ENCODE measurements at regions not wholly inside any gene's neighbourhood (a gene's known extent, or its start where the extent isn't known, plus 50 kb on each side); places are given as distances from the start of the nearest gene placed in this dataset.

DNA sequence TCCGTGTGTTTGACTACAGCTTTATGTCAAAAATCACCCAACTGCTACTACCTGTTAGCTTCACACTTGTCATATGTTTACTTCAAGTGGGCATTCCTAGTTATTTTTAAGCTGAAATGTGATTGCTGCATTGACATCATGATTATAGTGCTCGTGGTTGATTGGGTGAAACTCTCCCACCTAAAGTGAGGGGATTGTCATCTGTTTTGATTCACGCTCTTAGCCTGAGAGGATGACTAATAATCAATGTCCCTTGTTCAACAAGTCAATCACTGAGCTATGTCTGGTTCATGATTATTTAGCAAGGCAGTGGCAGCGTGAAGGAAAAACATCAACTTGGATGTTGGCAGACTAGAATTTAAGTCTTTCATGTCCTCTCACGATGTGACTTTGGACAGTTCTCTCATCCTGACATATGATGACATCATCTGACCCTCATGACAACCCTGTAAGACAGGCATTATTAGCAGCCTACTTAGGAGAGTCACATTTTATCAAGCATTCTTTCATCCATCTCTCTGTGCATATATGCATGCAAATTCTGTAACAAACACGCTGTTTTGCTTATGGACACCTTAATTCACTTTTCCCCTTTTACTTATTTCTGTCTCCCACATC lies 352.6 kb upstream of the ZMIZ1 start:
- no peak overlapping the region for H3K9ac ChIP-seq (ENCODE audit: low read depth, low read length)
- no peak overlapping the region for H3K4me3 ChIP-seq (ENCODE audit: low read length)
- no peaks in the 10 kb centered on the region for H3K9me3 ChIP-seq (ENCODE audit: insufficient read depth, low read depth, low read length)
- H3K36me3 ChIP-seq (ENCODE audit: insufficient read depth, low read depth, low read length) = no peaks in the 10 kb centered on the region
- no peak overlapping the region for H3K27ac ChIP-seq (ENCODE audit: low read length)
- H3K4me1 ChIP-seq (ENCODE audit: insufficient read depth, low read length) = peaks cover 8% of the 10 kb centered on the region
- no peaks in the 10 kb centered on the region for H3K27me3 ChIP-seq (ENCODE audit: insufficient read depth, low read length)

DNA sequence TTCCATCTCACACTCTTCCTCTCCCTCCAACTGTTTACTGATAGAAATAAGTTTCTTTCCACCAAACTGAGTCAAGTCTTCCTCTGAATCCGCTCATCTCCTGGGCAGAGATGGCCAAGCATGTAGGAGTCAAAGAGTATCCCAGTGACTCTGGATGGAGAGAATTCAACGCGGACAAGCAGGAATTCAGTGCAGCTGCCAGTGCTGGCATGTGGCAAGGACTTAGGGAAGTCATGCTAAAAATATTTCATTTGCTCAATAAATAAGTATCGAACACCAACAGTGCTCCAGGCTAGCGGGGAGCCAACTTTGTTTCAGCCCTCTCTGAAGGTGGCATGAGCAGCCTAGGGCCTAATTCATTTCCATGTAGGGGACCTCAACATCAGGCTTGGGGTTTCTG lies 351.6 kb upstream of the ZMIZ1 start:
- Histone ChIP-seq H3K4me1 (ENCODE audit: insufficient read depth, low read length) (peaks cover 8% of the 10 kb centered on the region), H3K4me3 (ENCODE audit: low read length) (no peak overlapping the region), H3K27ac (ENCODE audit: low read length) (no peak overlapping the region), H3K27me3 (ENCODE audit: insufficient read depth, low read length) (no peaks in the 10 kb centered on the region), H3K9ac (ENCODE audit: low read depth, low read length) (no peak overlapping the region), H3K36me3 (ENCODE audit: insufficient read depth, low read depth, low read length) (no peaks in the 10 kb centered on the region), H3K9me3 (ENCODE audit: insufficient read depth, low read depth, low read length) (no peaks in the 10 kb centered on the region)

- H3K27ac ChIP-seq (ENCODE audit: low read length) = no peak overlapping the region
- peaks cover 8% of the 10 kb centered on the region for H3K4me1 ChIP-seq (ENCODE audit: insufficient read depth, low read length)
- H3K36me3 ChIP-seq (ENCODE audit: insufficient read depth, low read depth, low read length) = no peaks in the 10 kb centered on the region
- H3K4me3 ChIP-seq (ENCODE audit: low read length) = no peak overlapping the region
- H3K27me3 ChIP-seq (ENCODE audit: insufficient read depth, low read length) = no peaks in the 10 kb centered on the region
- no peaks in the 10 kb centered on the region for H3K9me3 ChIP-seq (ENCODE audit: insufficient read depth, low read depth, low read length)
- H3K9ac ChIP-seq (ENCODE audit: low read depth, low read length) = no peak overlapping the region
Observed at GRCh38 chr10:78718032-78718572, 350.7 kb upstream of the ZMIZ1 start.

- Histone ChIP-seq H3K27me3 (ENCODE audit: insufficient read depth, low read length) (no peaks in the 10 kb centered on the region), H3K9ac (ENCODE audit: low read depth, low read length) (no peak overlapping the region), H3K4me3 (ENCODE audit: low read length) (no peak overlapping the region), H3K4me1 (ENCODE audit: insufficient read depth, low read length) (peaks cover 8% of the 10 kb centered on the region), H3K9me3 (ENCODE audit: insufficient read depth, low read depth, low read length) (no peaks in the 10 kb centered on the region), H3K27ac (ENCODE audit: low read length) (no peak overlapping the region), H3K36me3 (ENCODE audit: insufficient read depth, low read depth, low read length) (no peaks in the 10 kb centered on the region)
Observed at GRCh38 chr10:78719276-78719675, 349.5 kb upstream of the ZMIZ1 start.

- Histone ChIP-seq H3K9me3 (ENCODE audit: insufficient read depth, low read depth, low read length) (no peaks in the 10 kb centered on the region), H3K9ac (ENCODE audit: low read depth, low read length) (no peak overlapping the region), H3K4me1 (ENCODE audit: insufficient read depth, low read length) (peaks cover 8% of the 10 kb centered on the region), H3K27me3 (ENCODE audit: insufficient read depth, low read length) (no peaks in the 10 kb centered on the region), H3K27ac (ENCODE audit: low read length) (no peak overlapping the region), H3K4me3 (ENCODE audit: low read length) (no peak overlapping the region), H3K36me3 (ENCODE audit: insufficient read depth, low read depth, low read length) (no peaks in the 10 kb centered on the region)
Observed at GRCh38 chr10:78720091-78720490, 348.7 kb upstream of the ZMIZ1 start.

DNA sequence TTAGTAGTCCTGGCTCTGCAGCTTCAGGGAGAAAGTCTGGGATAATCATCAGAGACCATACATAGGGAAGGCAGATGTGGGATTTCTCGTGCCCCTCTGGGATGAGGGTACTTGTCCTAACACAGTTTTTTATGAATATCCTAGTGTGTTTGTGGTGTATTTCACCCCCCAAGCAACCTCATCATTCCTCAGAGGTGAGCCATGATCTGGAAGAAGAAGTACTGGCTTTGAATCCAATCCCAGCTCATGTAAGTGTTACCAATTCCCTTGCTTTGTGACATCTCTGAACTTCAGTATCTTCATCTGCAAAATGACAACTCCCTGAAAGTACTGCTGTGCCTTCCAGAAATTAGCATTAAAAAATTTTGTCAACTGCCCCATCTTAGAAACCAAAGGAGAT lies 347.5 kb upstream of the ZMIZ1 start:
- H3K9ac ChIP-seq (ENCODE audit: low read depth, low read length) = no peak overlapping the region
- no peak overlapping the region for H3K27ac ChIP-seq (ENCODE audit: low read length)
- H3K4me1 ChIP-seq (ENCODE audit: insufficient read depth, low read length) = peaks cover 8% of the 10 kb centered on the region
- no peaks in the 10 kb centered on the region for H3K36me3 ChIP-seq (ENCODE audit: insufficient read depth, low read depth, low read length)
- no peaks in the 10 kb centered on the region for H3K9me3 ChIP-seq (ENCODE audit: insufficient read depth, low read depth, low read length)
- H3K4me3 ChIP-seq (ENCODE audit: low read length) = no peak overlapping the region
- H3K27me3 ChIP-seq (ENCODE audit: insufficient read depth, low read length) = no peaks in the 10 kb centered on the region

GRCh38 chr10:78724846-78725245 lies 343.9 kb upstream of the ZMIZ1 start:
- Histone ChIP-seq H3K27ac (ENCODE audit: low read length) (no peak overlapping the region), H3K4me3 (ENCODE audit: low read length) (no peak overlapping the region), H3K9me3 (ENCODE audit: insufficient read depth, low read depth, low read length) (no peaks in the 10 kb centered on the region), H3K4me1 (ENCODE audit: insufficient read depth, low read length) (no peaks in the 10 kb centered on the region), H3K27me3 (ENCODE audit: insufficient read depth, low read length) (no peaks in the 10 kb centered on the region), H3K36me3 (ENCODE audit: insufficient read depth, low read depth, low read length) (no peaks in the 10 kb centered on the region), H3K9ac (ENCODE audit: low read depth, low read length) (no peak overlapping the region)

- H3K36me3 ChIP-seq (ENCODE audit: insufficient read depth, low read depth, low read length) = no peaks in the 10 kb centered on the region
- no peak overlapping the region for H3K27ac ChIP-seq (ENCODE audit: low read length)
- no peak overlapping the region for H3K4me3 ChIP-seq (ENCODE audit: low read length)
- H3K4me1 ChIP-seq (ENCODE audit: insufficient read depth, low read length) = no peaks in the 10 kb centered on the region
- no peaks in the 10 kb centered on the region for H3K9me3 ChIP-seq (ENCODE audit: insufficient read depth, low read depth, low read length)
- H3K9ac ChIP-seq (ENCODE audit: low read depth, low read length) = no peak overlapping the region
- H3K27me3 ChIP-seq (ENCODE audit: insufficient read depth, low read length) = no peaks in the 10 kb centered on the region
Observed at GRCh38 chr10:78726171-78726570, 342.6 kb upstream of the ZMIZ1 start.

GRCh38 chr10:78727251-78727650 lies 341.5 kb upstream of the ZMIZ1 start:
- H3K4me3 ChIP-seq (ENCODE audit: low read length) = no peak overlapping the region
- no peak overlapping the region for H3K27ac ChIP-seq (ENCODE audit: low read length)
- H3K36me3 ChIP-seq (ENCODE audit: insufficient read depth, low read depth, low read length) = no peaks in the 10 kb centered on the region
- no peaks in the 10 kb centered on the region for H3K9me3 ChIP-seq (ENCODE audit: insufficient read depth, low read depth, low read length)
- H3K9ac ChIP-seq (ENCODE audit: low read depth, low read length) = no peak overlapping the region
- no peaks in the 10 kb centered on the region for H3K27me3 ChIP-seq (ENCODE audit: insufficient read depth, low read length)
- no peaks in the 10 kb centered on the region for H3K4me1 ChIP-seq (ENCODE audit: insufficient read depth, low read length)

- Histone ChIP-seq H3K9ac (ENCODE audit: low read depth, low read length) (no peak overlapping the region), H3K4me1 (ENCODE audit: insufficient read depth, low read length) (no peaks in the 10 kb centered on the region), H3K36me3 (ENCODE audit: insufficient read depth, low read depth, low read length) (no peaks in the 10 kb centered on the region), H3K27me3 (ENCODE audit: insufficient read depth, low read length) (no peaks in the 10 kb centered on the region), H3K27ac (ENCODE audit: low read length) (no peak overlapping the region), H3K9me3 (ENCODE audit: insufficient read depth, low read depth, low read length) (no peaks in the 10 kb centered on the region), H3K4me3 (ENCODE audit: low read length) (no peak overlapping the region)
Observed at GRCh38 chr10:78727728-78728127, 341.0 kb upstream of the ZMIZ1 start.

GRCh38 chr10:78728176-78728575 lies 340.6 kb upstream of the ZMIZ1 start:
- H3K9me3 ChIP-seq (ENCODE audit: insufficient read depth, low read depth, low read length) = no peaks in the 10 kb centered on the region
- H3K4me1 ChIP-seq (ENCODE audit: insufficient read depth, low read length) = no peaks in the 10 kb centered on the region
- H3K36me3 ChIP-seq (ENCODE audit: insufficient read depth, low read depth, low read length) = no peaks in the 10 kb centered on the region
- H3K27ac ChIP-seq (ENCODE audit: low read length) = no peak overlapping the region
- no peak overlapping the region for H3K4me3 ChIP-seq (ENCODE audit: low read length)
- H3K9ac ChIP-seq (ENCODE audit: low read depth, low read length) = no peak overlapping the region
- no peaks in the 10 kb centered on the region for H3K27me3 ChIP-seq (ENCODE audit: insufficient read depth, low read length)

- Histone ChIP-seq H3K4me1 (ENCODE audit: insufficient read depth, low read length) (no peaks in the 10 kb centered on the region), H3K27ac (ENCODE audit: low read length) (no peak overlapping the region), H3K36me3 (ENCODE audit: insufficient read depth, low read depth, low read length) (no peaks in the 10 kb centered on the region), H3K9ac (ENCODE audit: low read depth, low read length) (no peak overlapping the region), H3K4me3 (ENCODE audit: low read length) (no peak overlapping the region), H3K9me3 (ENCODE audit: insufficient read depth, low read depth, low read length) (no peaks in the 10 kb centered on the region), H3K27me3 (ENCODE audit: insufficient read depth, low read length) (no peaks in the 10 kb centered on the region)
Observed at GRCh38 chr10:78729366-78729765, 339.4 kb upstream of the ZMIZ1 start.

All from iPS-20b (cell line).